T follicular helper cell (primary cell): ENCODE measurements at regions not wholly inside any gene's neighbourhood (a gene's known extent, or its start where the extent isn't known, plus 50 kb on each side); places are given as distances from the start of the nearest gene placed in this dataset.

Experiments used
- DNase-seq: peaks from one replicate; pipeline ENCODE4 v3.0.0-alpha.2; 2020; ENCODE audit warnings: low read depth

DNA sequence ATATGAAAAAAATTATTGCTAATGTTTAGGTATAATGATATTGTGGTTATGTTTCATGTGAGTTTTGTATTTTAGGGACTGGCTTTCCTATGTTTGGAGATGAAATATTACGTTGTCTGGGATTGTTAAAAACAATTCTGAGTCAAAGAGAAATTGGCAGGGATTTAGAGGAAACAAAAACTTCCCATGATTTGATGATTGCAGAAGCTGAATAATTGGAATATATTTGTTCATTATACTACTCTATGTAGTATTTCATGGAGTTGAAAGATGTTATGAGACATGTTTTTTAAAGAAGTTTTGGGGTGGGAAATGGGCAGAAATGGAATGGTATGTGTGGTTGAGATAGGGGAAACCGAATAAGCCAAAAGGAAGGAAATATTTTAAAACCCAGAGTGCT, 1392.9 kb downstream of the EFNB2 start:
- DNase-seq, result no peak

- peak; percentile 20 for DNase-seq
Observed at GRCh38 chr13:105139380-105140285, 1395.8 kb downstream of the EFNB2 start.

DNA sequence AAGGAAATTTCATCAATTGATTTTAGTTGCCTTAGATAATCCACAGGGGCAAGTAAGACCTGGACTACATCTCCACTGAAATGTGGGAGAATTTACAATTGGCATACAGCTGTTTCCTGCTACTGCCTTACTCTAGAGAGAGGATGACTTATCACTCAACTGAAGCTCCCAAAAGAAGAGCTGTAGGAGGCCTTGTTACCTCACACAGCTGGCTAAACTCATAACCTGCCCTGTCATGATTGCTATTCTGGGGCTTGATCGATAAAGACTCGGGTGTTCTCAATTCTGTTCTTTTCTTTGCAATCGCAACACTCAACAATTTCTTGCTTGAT, 1396.4 kb downstream of the EFNB2 start:
- DNase-seq, result no peak

- no peak for DNase-seq
Observed at GRCh38 chr13:105135852-105136615, 1399.4 kb downstream of the EFNB2 start.

- DNase-seq, result no peak
Observed at GRCh38 chr13:105127732-105128131, 1407.7 kb downstream of the EFNB2 start.

DNA sequence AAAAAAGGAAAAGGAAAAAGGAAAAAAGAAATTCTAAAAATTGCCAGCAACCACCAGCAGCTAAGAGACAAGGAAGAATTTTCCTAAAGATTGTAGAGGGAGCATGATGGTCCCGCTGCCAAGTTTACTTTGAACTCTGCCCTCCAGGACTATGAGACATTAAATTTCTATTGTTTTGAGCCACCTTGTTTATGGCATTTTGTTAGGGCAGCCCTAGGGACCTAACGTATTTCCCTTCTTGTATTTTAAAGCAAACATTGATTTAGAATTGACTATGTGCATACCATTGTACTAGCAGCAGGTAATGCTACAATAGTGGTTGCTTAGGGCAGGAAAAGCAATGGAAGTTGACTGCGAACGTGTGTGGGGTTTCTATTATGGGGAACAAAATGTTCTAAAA, 1414.2 kb downstream of the EFNB2 start:
- no peak for DNase-seq

DNA sequence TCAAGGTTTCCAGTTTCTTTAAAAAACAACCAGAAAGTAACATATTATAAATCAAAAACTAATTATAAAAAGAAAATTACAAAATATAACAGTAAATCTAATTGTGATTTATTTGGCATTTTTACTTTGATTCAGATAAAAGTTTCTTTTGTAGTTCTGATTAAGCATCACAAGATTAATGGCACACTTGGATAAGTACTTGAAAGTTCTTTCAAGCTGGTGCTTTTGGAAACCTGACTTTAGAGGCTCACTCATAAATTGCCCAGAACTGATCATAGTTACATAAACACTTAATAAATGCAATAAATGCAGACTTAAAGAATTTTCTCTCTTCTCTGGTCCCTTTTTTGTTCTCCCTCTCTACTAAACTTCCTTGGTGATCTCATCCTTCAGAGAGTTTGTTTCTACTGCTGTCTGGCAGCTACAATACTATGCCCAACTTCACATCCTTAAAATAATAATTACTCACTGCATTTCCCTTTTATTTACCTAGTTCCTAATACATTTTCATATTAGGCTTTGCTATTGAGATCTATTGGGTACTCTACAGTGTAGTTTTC, 1417.0 kb downstream of the EFNB2 start:
- DNase-seq, result no peak

DNA sequence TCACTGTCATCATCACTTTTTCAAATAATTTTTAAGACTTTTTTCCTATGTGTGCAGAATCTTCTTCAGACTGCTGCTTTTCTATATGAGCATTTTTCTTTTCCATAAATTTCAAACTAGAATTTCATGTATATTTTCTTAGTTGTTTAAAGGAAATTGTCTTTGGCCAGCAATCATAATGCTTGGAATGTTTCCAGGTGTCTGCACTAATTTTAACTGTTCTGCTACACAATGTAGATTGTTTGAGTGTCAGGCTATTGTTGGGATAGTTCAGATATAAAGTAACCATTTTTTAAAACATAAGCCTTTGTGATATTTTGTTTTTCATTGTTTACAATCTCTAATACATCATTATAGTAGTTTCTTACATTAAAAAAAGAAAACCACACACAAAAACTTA, 1418.5 kb downstream of the EFNB2 start:
- DNase-seq, result no peak

DNA sequence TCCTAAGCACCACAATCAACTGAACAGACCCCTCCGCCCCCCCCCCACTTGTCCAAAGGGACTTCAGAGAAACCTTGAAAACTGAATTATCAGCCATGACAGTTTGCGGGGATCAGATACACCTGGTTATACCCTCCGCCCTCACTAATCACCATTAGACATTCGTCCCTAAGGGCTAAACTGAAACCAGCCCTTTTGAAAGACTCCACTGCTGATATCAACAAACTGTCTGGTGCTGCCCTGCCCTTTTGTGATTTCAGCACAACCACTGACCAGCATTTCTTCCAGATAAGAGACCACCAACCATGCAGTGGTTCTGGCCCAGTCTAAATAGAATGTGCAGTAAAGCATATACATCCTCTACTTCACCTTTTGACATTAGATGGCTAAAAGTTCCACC, 1422.9 kb downstream of the EFNB2 start:
- no peak for DNase-seq

GRCh38 chr13:105107781-105108180, 1427.7 kb downstream of the EFNB2 start:
- DNase-seq, result no peak

- no peak for DNase-seq
Observed at GRCh38 chr13:105105471-105105870, 1430.0 kb downstream of the EFNB2 start.

DNA sequence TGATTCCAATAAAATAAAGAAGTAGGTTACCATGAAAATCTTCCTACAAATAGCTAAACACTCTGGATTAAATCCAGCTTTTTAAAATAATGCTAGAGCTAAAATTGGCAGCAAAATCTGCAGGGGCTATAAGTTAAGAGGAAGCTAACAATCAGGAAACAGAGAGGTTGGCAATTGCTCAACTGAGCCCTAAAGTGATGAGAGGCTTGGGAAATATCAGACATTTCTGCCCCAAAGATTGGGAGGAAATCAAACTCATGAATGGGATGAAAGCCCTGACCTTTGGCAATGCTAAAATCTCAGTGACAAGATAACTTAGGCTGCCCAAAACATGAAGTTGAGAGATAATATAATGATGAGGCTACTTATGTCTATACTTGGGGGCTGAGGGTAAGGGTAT, 1437.9 kb downstream of the EFNB2 start:
- no peak for DNase-seq

DNA sequence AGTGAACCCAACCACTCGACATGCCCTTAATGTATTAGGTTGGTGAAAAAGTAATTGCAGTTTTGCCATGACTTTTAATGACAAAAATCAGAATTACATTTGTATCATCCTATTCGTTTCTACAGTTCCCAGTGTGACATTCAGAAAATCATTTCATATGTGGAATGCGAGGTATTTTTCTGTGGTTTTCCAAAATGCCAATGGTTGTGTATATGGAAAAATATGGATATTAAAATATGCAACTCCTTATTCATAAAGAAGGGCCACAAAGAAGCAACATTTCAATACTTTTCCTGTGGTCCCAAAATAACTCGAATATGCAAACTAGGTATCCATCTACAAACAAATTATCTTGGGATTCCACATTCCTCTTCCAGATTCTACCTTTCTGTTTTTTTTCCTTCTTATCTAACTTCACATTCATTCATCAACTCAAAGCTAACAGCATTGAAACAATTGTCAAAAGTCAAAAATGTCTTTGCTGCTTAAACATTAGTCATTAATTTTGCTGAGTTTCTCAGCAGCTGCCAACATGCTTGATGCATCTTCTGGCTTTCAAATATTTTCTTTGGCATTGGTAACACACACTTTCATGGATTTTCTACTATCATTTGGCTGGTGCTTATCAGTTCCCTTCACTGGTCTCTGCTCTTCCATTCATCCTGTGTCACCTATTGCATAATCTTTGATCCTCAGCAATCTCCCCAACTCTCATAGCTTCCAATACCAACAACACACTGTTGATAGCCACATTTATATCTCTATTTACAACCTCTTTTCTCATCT, 1445.4 kb downstream of the EFNB2 start:
- no peak for DNase-seq

DNA sequence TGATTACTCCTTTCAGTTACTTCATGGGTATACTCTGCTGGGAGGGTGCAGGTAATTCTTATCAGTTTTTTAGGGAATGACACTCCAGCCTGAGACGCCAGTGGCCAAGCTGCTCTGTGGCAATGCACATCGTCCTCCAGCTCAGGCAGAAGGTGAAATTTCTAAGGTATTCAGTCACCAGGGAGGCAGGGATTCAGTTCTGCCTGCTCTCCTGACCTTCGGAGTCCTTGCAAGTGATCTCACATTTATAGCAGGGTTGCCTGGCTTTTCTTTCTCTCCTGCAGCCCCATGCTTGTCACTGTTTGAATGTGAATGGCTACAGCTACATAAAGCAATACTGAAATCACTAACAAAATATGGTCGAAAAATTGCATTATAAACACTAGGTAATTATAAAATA, 1447.5 kb downstream of the EFNB2 start:
- DNase-seq, result no peak

- DNase-seq, result no peak
Observed at GRCh38 chr13:105084931-105085330, 1450.5 kb downstream of the EFNB2 start.

DNA sequence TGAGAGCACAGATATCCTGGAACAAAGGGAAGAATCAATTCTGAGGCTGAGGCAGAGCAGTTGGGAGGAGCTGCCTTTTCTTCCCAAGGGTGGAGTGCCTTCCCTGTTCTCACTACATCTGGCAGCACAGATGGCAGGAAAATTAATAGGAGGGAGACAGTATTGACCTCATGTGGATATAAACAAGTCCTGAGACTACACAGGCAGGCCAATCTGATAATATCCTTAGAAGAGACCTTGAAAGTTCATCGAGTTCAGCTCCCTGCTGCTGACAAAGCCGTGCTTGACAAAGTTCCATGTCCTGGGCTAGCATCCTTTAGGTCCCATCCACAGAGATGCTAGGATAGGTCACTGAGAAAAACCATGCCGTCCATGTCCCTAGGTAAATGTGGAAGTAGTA, 1451.5 kb downstream of the EFNB2 start:
- no peak for DNase-seq

DNA sequence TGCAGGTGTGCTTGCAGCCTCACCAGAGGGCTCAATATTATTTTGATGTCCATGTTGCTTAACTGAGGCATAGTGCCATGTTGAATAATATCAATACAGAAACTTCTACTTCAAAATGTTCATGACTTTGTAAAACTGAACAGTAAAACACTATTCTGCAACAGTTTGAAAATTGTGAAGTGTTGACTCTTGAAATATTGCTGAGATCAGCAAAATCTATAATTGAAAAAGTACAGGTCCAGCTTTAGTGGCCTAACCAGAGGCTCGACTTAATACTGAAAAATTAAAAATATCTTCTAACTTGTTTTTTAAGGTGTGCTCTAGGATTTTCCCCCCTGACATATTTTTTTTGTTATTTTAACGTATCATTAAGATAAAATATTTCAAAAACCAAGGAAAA, 1460.7 kb downstream of the EFNB2 start:
- no peak for DNase-seq

GRCh38 chr13:105073041-105073440, 1462.4 kb downstream of the EFNB2 start:
- DNase-seq, result no peak

DNA sequence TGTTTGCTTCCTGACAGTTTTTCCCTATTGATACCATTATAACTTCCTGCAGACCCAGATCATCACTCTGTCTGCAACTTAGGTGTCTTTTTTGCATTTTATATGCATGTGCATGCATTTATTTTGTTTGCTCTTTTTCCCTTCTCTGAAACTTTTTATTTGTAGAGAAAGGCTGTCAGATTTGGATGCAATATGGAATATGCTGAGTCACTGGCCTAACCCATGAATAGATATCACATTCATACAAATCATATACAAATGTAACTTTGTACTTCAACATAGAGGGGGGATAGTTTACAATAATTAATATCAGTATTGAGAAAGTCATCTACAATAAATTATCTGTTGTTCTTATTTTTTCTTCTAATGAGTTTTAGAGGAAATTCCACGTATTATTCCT, 1465.0 kb downstream of the EFNB2 start:
- no peak for DNase-seq

- no peak for DNase-seq
Observed at GRCh38 chr13:105069106-105069505, 1466.4 kb downstream of the EFNB2 start.

DNA sequence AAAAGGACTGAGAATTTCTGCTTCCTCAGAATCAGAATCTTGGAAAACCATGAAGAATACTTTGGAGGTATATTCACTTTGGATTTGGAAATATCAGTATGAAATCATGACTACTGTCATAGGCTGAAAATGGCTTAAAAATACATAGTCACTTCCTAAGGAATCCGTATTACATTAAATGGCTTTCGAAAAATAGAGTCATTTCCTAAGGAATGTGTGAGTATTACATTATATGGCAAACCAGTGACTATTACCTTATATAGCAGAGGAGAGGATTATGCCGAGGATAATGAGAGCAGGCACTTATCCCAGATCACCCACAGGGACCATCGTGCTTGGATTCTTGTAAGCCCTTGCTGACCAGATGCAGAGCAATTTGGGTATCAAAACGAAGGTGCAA, 1471.8 kb downstream of the EFNB2 start:
- no peak for DNase-seq

DNA sequence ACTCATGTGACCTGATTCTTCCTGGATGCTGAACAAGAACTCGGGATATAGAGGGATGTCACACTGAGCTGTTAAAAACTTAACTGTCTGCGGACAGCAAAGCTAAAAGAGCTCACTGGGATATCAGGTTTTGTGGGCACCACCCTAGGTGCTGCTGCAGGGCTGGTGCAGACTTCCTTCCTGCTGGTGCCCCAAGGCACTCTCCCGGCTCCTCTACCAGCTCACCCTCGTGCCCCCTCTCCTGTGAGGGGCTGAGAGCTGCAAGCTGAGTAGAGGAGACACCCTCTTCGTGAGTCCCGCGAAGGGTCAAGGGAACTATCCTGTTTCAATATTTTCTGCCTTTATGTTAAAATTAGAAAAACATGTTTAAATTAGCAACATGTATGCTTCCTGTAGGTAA, 1475.7 kb downstream of the EFNB2 start:
- DNase-seq, result no peak
